GM12878 (cell line): ENCODE measurements at regions not wholly inside any gene's neighbourhood (a gene's known extent, or its start where the extent isn't known, plus 50 kb on each side); places are given as distances from the start of the nearest gene placed in this dataset.

ENCODE experiments used
- ATAC-seq: fragments of 200-7000 bp; cut with Tn5 transposase; 3 replicates; pipeline ENCODE4 v1.9.1; 2020; ENCODE audit warnings: mild to moderate bottlenecking, moderate library complexity
- BruUV-seq: library from RNA; stranded (reverse); fragments of 400-500 nt; replicated peaks from 2 replicates; lab custom pipeline; 2021; lab: Mats Ljungman, UMichigan
- CTCF ChIA-PET: fragments of 300-600 bp; sonication (Branson Sonifier 250); formaldehyde crosslinking; extraction: SDS; loops from one replicate; lab custom pipeline; 2021; ENCODE audit warnings: inconsistent platforms; lab: Yijun Ruan, JAX
- POLR2A ChIA-PET: fragments of 350-600 bp; formaldehyde crosslinking; extraction: SDS; loops from one replicate; lab custom pipeline; 2021; ENCODE audit warnings: inconsistent platforms; lab: Charles Lee
- RAD21 ChIA-PET: fragments of 300-600 bp; sonication (Branson Sonifier 250); formaldehyde crosslinking; loops from one replicate; lab custom pipeline; 2023; ENCODE audit warnings: antibody characterized with exemption; ENCODE audit not compliant: unreplicated experiment; lab: Charles Lee
- SMC1A ChIA-PET: fragments of 300-600 bp; sonication (Branson Sonifier 250); formaldehyde crosslinking; loops from one replicate; lab custom pipeline; 2023; ENCODE audit not compliant: unreplicated experiment, uncharacterized antibody; lab: Charles Lee
- DNase-seq: peaks from one replicate; pipeline ENCODE4 v3.0.0-alpha.2; 2011; ENCODE audit warnings: low read depth, low spot score
- FAIRE-seq: peaks from 3 replicates; lab custom pipeline; 2011; peaks lifted over from hg19 to GRCh38; lab: Jason Lieb, UNC
- H2AFZ ChIP-seq: 2 replicates; pipeline ENCODE4 v1.6.0; 2011; ENCODE audit warnings: low read depth, low read length, control low read depth; ENCODE audit not compliant: control insufficient read depth
- H3K27ac ChIP-seq: 2 replicates; pipeline ENCODE4 v1.5.1; 2011; ENCODE audit warnings: control low read depth; ENCODE audit not compliant: control insufficient read depth, insufficient read depth
- H3K27me3 ChIP-seq, 2 experiments: replicated peaks in 1 of 2; 2 replicates each; pipeline versions ENCODE4 v1.6.0 to v1.6.1; 2011; ENCODE audit warnings: low read length in 1 of 2; ENCODE audit not compliant: control insufficient read depth in 2 of 2, insufficient read depth in 2 of 2
- H3K36me3 ChIP-seq, 2 experiments: 2 replicates each; pipeline ENCODE4 v1.5.1; 2011; ENCODE audit warnings: low read length in 1 of 2; ENCODE audit not compliant: control insufficient read depth in 2 of 2, insufficient read depth in 2 of 2
- H3K4me1 ChIP-seq: 2 replicates; pipeline ENCODE4 v1.6.1; 2011; ENCODE audit warnings: mild to moderate bottlenecking, low read length, moderate library complexity, mixed read lengths; ENCODE audit not compliant: control insufficient read depth, insufficient read depth
- H3K4me2 ChIP-seq: 2 replicates; pipeline ENCODE4 v1.6.0; 2011; ENCODE audit warnings: control low read depth; ENCODE audit not compliant: control insufficient read depth, insufficient read depth
- H3K4me3 ChIP-seq: fragments of 200-600 bp; sonication (generic); 2 replicates; pipeline ENCODE4 v1.5.1; 2016
- H3K79me2 ChIP-seq: 2 replicates; pipeline ENCODE4 v1.6.0; 2011; ENCODE audit warnings: low read length; ENCODE audit not compliant: control insufficient read depth, insufficient read depth
- H3K9ac ChIP-seq: 2 replicates; pipeline ENCODE4 v1.8.0; 2011; ENCODE audit warnings: low read length, control low read depth, mixed read lengths; ENCODE audit not compliant: control insufficient read depth, insufficient read depth
- H3K9me3 ChIP-seq: replicated peaks from 3 replicates; pipeline ENCODE4 v1.5.1; 2011; ENCODE audit warnings: mild to moderate bottlenecking, low read length; ENCODE audit not compliant: control insufficient read depth, insufficient read depth
- H4K20me1 ChIP-seq: 2 replicates; pipeline ENCODE4 v1.6.0; 2011; ENCODE audit not compliant: control insufficient read depth, insufficient read depth
- ATF2 ChIP-seq: IDR thresholded peaks from 2 replicates; pipeline ENCODE4 v1.6.1; 2012; ENCODE audit warnings: low read length, inconsistent platforms
- NFYB ChIP-seq: IDR thresholded peaks from 2 replicates; pipeline ENCODE4 v1.6.1; 2011; ENCODE audit warnings: low read depth, mild to moderate bottlenecking, low read length, improper control_type of control experiment, moderate library complexity; ENCODE audit not compliant: insufficient read depth
- TARDBP ChIP-seq: IDR thresholded peaks from 2 replicates; pipeline ENCODE4 v1.6.1; 2016; ENCODE audit warnings: borderline replicate concordance
- ZBTB33 ChIP-seq: fragments of 450-650 bp; IDR thresholded peaks from 2 replicates; pipeline ENCODE4 v1.6.1; 2017; ENCODE audit warnings: mild to moderate bottlenecking
- WGBS: methylation state at CpG from one replicate; pipeline ENCODE4 v1.1.6; 2016; ENCODE audit warnings: low lambda C conversion rate; ENCODE audit not compliant: insufficient replicate concordance, insufficient coverage; ENCODE audit errors: missing lambda C conversion rate; 5-methylcytosine and 5-hydroxymethylcytosine counted together
- in situ Hi-C: fragments of 300-500 bp; cut with MboI; formaldehyde crosslinking; loops from 9 replicates; pipeline ENCODE4 v1.14.3; 2018; ENCODE audit warnings: mixed read lengths
- intact Hi-C: fragments of 100-400 bp; cut with micrococcal nuclease; formaldehyde crosslinking; loops from one replicate; pipeline ENCODE4 v1.14.2; 2022; ENCODE audit not compliant: unreplicated experiment
- TF ChIP-seq, protein P1 (sequence below): IDR thresholded peaks from 2 replicates; pipeline ENCODE4 v1.6.1; 2012; ENCODE audit warnings: low read depth, low read length, improper control_type of control experiment

- TF ChIP-seq ZBTB33 = no peak
- no peak for TF ChIP-seq TARDBP
- no peak for TF ChIP-seq NFYB
- TF ChIP-seq, protein P1, sequence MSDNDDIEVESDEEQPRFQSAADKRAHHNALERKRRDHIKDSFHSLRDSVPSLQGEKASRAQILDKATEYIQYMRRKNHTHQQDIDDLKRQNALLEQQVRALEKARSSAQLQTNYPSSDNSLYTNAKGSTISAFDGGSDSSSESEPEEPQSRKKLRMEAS = no peak
These were observed 438.1 kb downstream of the FGF9 start (continued) for GRCh38 chr13:22108979-22109378.

GRCh38 chr13:22110368-22110767 lies 439.5 kb downstream of the FGF9 start:
- ChIA-PET SMC1A (interaction anchor here (0.9 to 2.2 kb wide), 3 partner anchors 9 to 50 kb away, joined by 3 to 5 read pairs (median 5); no protein-coding TSS in a partner anchor), POLR2A (no interaction called here), CTCF (no interaction called here), RAD21 (no interaction called here)
- H3K4me2 ChIP-seq = no peak overlapping the region
- H3K27ac ChIP-seq = no peak overlapping the region
- FAIRE-seq (no peak), ATAC-seq (no peak), DNase-seq (no peak)
- no peak overlapping the region for H2AFZ ChIP-seq
- WGBS = 98% methylated on average over 6 of the region's 6 CpGs
- no peak overlapping the region for H3K4me3 ChIP-seq
- intact Hi-C loops (loop anchor here (5.0 kb wide), 1 partner anchor 167 kb away; no protein-coding TSS in a partner anchor), in situ Hi-C loops (no loop called here)
- no peak overlapping the region for H3K9ac ChIP-seq
- H3K27me3 ChIP-seq = no peaks in the 10 kb centered on the region
- H3K4me1 ChIP-seq = peaks cover 12% of the 10 kb centered on the region; the same call in 1 of the 2 replicates
- no peaks in the 10 kb centered on the region for H3K79me2 ChIP-seq
- no peaks in the 10 kb centered on the region for H3K36me3 ChIP-seq
- no peaks in the 10 kb centered on the region for H4K20me1 ChIP-seq
- no peak for TF ChIP-seq ATF2
- H3K9me3 ChIP-seq = peaks cover 6% of the 10 kb centered on the region; the same call in 2 of the 3 replicates
- no TSS peak for BruUV-seq
